Amygdala (tissue), 56 donors: ENCODE measurements at regions not wholly inside any gene's neighbourhood (a gene's known extent, or its start where the extent isn't known, plus 50 kb on each side); places are given as distances from the start of the nearest gene placed in this dataset.
"Not testable (repeated sequence)": the region's sequence is repeated elsewhere in the genome, so short reads cannot be mapped to it uniquely, and the experiment has no call there.

Experiments used
- DNase-seq, 56 donors: peaks; one replicate each; lab custom pipeline; 2025; lab: John Stamatoyannopoulos, UW

DNA sequence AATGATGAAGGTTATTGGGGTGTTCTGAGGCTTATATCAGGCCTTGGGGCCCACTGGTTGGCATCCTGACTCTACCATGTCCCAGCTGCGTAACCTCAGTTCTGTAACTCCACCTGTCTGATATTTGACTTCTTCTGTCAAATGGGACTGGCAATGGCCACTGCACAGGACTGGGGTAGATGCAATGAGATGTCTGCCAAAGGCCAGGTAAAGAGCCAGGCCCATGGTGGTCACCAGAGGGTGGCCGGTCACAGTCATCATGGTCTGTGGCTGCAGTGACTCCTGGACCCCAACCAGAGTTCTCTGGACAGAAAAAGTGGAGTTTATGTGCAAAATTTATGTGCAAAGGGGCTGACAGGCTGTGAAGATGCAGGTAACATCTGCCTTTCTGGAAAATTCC is 173.3 kb downstream of the PTPRU start:
- DNase-seq = no peak

DNA sequence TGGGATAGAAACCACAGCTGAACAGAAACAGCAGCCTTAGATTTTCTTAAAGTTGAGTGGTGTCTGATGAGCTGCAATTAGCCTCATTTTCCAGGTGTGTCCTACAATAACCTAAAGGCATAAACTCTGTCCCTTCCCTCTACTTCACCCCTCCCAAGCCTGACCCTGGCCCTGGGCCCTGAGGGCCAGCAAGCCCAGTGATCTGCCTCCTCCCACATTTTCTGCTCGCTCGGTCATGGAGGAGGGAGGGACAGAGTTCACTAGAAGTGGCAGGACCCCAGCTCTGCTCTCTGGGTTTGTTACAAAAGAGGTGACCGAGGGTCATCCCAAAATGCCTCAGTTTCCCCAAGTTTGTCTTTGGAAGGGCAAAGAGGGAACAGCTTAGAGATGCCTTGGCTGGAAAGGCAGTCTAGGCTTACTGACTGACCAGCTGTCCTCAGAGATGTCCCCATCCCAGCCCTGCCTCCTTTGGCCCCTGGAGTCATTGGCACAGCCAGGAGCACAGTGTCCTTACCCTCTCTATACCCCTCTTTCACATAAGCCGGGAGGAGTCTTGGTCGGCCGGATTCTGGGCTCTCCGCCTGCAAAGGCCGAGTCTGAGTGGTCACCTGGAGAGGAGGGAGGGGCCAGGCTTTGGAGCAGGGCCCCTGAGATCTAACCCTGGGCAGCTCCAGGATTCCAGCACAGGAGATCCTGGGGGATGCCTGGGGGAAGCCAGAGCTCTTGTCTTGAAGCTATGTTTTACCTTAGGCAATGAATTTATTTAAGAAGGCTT is 172.7 kb downstream of the PTPRU start:
- no peak for DNase-seq

DNA sequence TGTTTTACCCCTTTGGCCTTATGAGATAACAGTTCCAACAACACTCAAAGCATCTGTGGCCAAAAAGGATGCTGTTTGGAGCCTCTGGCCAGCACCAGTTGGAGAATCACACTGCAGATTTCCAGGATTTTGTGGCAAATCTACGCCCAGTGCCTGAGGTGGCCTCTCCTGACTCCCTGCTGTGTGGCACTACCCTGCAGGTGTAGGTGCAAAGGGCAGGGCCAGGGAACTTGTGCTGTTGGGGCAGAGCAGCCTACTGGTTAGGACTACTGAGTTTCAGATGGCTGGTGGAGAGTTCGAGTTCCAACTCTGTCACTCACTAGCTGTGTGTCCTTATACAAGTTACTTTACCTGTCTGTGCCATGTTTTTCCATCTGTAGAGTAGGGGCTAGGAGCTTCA is 170.5 kb downstream of the PTPRU start:
- no peak for DNase-seq

DNA sequence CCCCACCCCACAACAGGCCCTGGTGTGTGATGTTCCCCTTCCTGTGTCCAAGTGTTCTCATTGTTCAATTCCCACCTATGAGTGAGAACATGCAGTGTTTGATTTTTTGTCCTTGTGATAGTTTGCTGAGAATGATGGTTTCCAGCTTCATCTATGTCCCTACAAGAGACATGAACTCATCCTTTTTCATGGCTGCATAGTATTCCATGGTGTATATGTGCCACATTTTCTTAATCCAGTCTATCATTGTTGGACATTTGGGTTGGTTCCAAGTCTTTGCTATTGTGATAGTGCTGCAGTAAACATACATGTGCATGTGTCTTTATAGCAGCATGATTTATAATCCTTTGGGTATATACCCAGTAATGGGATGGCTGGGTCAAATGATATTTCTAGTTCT is 163.9 kb downstream of the PTPRU start:
- not testable (repeated sequence) for DNase-seq

DNA sequence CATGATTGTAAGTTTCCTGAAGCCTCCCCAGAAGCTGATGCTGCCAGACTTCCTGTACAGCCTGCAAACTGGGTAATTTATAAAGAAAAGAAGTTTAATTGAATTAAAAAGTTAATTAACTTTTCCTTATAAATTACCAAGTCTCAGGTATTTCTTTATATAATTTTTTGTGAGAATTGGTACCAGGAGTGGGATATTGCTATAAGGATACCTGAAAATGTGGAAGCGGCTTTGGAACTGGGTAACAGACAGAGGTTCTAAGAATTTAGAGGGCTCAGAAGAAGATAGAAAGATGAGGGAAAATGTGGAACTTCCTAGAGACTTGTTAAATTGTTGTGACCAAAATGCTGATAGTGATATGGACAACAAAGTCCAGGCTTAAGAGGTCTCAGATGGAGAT is 163.1 kb downstream of the PTPRU start:
- DNase-seq = no peak

DNA sequence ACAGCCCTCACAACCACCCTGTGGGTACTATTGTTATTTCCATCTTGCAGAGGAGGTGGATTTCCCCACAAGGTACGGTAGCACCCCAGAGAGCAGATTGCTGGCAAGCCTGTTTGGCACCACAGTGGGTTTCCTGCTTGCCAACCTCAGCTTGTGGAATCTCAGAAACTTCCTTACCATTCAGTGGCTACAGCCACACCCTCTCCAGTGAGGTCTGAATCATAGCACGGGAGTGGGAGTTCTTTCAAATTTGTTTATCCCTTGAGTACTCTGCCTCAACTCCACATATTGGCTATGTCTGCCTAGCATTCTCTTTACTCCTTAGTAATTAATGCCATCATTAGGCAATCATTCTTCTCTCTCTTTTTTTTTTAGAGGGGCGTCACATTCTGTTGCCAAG is 162.1 kb downstream of the PTPRU start:
- peak in 1 of 56 donors; percentile 18 for DNase-seq

DNA sequence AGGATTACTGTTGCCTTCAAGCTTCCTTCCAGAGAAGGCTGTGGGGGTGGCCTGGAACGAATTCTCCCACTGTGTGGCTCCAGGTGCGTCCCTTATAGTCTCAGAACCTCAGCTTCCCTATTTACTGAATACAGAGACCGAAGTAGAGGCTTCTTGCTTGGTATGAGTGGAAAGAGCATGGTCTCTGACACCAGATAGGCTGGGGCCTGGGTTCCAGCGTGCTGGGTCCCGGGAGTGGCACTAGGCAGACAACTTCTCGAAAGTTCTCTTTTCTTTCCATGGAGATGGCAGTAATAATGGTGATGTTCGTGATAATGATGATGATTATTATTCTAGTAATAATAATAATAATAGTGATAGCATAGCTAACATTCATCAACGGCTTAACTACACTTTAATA is 161.7 kb downstream of the PTPRU start:
- DNase-seq = no peak

DNA sequence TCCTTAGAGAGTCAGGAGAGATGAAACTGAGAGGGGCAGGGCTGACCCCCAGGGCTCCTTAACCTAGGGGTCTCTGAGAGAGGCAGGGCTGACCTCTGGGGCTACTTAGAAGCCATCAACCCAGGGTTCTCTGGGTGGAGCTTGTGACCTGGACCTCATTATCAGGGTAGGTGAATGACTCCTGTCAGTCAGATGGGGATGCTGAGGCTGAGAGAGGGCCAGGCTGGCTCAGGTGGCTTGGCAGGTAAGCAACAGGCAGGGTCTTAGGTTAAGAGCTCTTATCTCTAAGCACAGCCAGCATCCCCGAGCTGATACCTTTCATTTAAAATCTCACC is 160.9 kb downstream of the PTPRU start:
- no peak for DNase-seq

DNA sequence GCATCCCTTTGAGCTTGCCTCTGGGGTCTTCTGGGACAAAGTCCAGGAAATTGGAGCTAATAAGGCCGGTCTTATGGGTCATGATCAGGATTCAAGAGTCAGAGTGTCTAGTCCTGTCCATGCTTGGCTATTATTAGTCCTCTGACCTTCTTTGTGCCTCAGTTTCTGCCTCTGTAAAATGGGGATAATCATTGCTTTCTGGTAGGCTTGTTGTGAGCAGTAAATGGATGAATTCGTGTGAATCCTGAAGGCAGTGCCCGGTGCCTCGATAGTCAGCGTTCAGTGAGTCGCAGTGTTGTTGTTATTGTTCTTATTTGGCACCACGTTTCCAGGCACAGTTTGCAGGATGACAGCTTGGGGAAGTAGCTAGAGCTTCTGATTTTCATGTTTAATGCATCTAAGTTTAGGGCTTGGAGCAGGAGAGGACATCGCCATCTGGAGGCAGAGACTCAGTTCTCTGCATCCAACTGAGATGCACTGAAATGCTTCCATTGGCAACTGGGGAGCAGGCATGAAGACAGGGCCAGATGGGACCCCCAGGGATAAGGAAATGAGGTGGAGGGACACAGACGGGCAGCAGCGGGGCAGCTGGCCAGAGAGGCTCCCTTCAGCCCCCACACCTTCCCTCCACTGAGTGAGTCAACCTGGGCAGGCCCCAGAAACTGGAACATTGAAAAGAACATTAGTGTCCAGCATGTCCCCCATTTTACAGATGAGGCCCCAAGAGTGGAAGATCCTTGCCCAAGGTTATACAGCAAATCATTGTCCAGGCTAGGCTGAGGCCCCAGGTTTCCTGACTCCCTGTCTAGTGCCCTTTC is 160.3 kb downstream of the PTPRU start:
- DNase-seq = peak in 1 of 56 donors; percentile 9

DNA sequence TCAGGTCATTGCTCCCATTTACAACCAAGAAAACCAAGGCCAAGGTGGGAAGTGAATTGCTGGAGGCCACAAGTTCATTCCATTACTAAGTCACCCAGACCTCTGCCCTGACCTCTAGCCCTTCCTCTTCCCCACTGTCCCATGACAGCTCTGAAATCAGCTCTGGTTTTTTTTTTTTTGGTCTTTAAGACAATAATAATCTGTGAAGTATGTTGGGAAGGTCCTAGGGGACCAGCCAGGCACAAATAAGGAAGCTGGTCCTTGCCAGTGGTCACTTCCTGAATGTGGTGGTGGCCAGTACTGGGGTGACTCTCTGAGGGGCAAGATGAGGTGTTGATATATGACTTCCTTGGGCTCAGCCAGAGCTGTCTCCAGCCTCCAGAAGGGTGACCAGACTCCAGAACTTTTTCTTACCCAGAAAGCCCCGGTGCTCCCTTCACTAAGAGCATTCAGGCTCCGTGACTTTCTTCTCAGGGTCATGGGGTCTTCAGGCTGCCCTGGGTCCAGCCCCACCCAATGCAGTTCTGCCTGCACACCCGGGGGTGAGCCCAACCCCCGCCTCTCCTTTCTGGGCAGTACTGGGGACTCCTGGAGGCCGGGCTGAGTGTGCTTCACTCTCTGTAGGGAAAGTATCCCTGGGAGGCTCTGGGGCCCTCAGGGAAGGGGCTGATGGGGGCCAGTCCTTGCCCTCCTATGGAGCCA is 159.6 kb downstream of the PTPRU start:
- no peak for DNase-seq

DNA sequence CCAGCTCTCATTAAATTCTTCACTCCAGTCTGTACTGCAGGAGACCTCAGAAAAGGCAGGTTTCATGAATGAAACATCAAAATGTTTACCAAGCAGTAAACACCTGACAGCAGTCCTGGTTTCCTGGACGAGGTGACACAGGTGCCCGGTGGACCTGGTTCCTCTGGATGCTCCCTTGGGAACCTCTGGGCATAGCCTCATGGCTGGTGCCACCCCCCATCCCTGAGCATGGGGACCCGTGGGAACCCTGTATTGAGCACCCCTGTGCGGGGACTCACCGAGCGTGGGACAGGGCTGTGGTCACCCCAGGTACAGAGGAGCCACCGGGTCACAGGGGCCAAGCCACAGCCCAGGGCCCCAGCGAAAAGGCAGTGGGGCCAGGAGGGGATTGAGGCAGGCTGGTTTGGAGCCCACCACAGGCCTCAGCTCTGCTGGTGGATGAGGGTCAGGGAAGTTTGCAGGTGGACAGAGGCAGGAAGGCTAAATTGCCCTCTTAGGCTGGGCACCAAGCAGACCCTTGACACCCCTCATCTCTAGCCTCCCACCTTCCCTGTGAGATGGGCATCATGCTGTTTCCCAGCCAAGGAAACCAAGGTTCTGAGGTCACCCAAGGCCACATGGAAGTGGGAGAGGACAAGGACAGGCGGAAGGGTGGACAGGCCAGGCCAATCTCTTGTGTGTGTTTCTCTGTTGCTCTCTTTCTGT is 158.4 kb downstream of the PTPRU start:
- no peak for DNase-seq

DNA sequence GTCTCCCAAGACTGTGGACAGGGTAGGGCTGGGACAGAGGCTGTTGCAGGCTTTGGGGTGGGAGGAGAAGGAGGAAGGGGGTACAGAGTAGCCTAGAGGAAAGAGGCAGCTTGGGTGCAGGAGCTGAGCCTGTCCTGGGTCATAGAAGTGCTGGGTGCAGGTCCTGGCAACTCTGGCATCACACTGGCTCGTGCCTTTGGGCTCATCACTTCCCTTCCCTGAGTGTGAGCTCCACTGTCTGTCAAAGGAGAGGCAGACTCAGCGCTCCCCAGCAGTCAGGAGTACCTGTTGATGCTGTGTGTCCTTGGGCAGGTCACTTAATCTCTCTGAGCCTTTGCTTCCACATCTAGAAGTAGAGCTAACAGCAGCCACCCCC is 157.1 kb downstream of the PTPRU start:
- no peak for DNase-seq

DNA sequence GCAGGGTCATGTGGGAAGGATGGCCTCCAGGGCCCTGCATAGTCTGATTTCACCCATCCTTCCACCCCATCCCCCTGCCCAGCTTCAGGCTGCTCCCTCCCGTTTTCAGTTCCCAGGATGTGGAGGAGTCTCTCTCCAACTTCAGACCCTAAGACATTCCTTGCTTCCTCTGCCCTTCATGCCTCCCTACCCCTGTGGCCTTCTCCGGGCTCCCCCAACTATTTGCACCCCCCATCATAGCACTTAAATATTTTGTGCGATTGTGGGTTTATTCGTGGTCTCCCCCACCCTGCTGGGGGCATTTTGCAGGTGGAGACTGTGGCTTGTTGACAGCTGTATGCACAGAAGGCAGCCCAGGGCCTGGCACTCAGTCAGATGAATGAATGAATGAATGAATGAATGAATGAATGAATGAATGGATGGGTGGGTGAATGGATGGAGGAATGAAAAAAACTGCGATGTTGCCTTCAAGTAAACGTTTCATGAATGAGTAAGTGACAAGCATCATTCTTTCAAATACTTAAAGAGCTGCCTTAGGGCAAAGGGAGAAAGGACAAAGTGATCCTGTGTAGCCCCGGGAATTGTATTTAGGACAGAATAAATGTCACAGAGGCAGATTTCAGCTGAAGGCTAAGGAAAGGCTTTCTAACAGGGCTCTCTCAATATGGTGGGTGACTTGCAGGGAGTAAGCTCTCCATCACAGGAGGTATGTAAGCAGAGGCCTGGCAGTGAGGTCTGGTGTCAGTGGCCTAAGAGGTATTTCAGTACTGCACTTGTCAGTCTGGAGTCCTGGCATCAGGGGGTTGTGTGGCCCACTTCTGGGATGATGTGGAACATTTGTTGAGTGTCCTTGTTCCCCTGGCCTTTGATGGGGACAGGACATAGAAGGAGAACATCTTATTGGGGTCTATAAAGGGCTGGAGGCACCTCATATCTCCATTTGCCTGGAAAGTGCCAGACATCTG is 156.4 kb downstream of the PTPRU start:
- DNase-seq = no peak

DNA sequence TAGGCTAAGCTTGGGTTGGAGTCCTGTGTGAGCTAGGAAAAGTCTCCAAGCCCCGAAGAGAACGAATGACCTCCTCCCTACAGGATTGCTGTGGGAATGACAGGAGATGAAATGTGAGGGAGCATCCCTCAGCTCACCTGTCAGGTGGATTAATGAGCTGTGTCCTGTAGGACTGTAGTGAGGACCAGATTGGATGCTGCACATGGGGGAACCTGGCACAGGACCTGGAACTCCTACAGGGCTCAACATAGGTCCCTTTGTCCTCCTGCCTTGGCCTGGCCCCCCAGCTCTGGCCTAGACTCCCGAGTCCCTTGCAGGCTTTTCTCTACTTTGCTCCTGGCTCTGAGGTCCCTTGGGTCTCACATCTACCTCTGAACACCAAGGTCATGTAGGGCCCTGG is 155.7 kb downstream of the PTPRU start:
- no peak for DNase-seq

DNA sequence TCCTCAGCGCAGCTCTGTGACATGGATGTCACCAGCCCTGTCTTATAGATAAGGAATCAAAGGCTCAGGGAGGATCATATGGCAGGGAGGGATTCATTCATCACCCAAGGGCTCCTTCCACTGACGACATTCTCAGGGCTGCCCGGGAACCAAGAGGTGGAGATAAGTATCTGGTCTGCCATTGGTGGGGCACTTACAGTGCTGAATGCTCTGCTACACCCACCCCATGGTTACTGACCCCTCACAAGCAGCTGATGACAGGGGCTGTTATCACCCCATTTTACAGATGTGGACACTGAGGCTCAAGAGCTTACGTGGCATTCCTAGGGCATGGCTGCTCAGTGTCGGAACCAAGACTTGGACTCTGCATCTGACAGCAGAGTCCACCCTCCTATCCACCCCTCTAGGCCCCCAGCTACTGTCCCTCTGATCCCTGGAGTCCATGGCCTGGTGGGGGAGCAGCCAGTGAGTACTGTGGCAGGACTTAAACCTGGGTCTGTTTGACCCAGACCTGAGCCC is 155.1 kb downstream of the PTPRU start:
- no peak for DNase-seq

DNA sequence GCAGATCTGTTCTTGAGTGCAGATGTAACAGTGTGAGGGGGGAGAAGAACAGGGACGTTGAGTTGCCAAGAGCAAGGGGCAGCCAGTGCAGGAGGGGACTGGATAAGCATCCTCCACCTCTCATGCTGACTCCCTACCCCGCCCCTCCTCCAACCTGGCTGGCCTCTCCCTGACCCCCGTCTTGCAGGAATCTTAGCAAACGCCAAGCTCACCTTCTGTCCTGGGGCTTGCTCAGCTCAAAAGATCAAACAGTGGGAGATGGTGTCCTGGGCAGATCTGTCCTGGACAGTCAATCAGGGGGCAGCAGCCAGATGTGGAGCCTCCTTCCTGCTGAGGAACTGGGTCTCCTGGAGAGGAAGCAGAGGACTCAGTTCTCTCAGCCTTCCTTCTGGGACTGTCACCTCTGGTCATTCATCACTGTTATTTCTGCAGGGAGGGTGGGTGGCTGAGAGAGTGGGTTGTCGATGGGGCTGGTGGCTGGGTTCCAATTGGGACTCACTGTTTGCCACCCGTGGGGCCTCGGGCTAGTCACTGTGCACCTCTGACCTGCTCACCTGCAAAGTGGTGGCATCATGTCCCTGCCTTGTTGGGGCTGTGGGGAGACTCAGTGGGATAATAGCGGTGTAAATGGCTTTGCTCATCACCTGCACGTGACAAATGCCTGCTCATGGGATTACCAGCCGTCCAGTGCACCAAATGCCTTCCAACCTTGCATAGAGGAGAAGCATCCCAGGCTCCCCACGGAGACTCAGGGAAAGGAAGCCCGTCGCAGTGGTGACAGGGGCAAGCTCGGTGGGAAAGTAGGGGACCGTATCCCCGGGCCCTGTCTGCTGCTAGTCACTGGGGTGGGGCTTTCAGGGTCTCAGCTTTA is 154.4 kb downstream of the PTPRU start:
- DNase-seq = no peak

DNA sequence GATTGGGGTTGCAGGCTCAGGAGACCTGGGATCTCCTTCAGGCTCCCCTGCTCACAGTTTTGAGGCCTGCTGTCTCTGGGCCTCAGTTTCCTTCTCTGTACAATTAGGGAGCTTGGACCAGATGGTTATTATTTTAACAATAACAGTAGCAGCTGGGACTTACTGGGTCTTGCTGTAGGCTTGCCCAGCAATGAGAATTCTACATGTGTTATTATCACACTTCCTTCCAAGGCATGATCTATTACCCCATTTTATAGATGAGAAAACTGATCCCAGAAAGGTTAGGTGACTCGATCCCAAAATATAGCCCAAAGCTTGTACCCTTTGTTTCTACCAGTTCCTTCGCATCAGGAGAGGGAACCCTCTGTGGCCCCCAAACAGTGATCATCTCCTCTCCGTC is 153.8 kb downstream of the PTPRU start:
- no peak for DNase-seq

DNA sequence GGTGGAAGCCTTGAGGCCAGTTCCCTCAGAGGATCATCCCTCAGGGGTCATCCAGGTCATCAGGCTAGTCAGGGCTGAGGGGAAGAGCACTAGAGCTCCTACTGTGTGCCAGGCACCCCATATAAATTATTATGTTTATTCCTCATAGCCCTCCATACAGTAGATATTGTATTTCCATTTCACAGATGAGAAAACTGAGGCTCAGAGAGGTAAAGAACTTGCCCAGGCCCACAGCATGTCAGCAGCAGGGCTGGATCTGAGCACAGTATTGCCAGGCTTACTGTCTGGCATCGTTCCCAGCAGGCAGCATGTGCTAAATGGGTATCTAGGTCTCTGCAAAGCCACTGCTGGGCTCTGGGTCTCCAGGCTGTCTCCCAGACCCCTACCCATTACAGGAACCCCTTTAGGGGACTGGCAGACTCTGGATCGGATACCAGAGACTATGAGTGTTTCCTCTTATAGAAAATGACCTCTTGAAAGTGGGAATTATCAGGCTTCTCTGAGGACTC is 153.3 kb downstream of the PTPRU start:
- DNase-seq = no peak
